ENCODE measurements at regions not wholly inside any gene's neighbourhood (a gene's known extent, or its start where the extent isn't known, plus 50 kb on each side); places are given as distances from the start of the nearest gene placed in this dataset.

- TF ChIP-seq SIRT6 (IDR thresholded peaks at IDR 0.05; ENCODE audit: low read length) = no peak
- TF ChIP-seq CHD7 (IDR thresholded peaks at IDR 0.05; ENCODE audit: insufficient replicate concordance, low read length) = no peak
- TF ChIP-seq EGR1 (IDR thresholded peaks at IDR 0.05; ENCODE audit: borderline replicate concordance, low read depth, low read length) = no peak
- TF ChIP-seq CBX5 (IDR thresholded peaks at IDR 0.05; ENCODE audit: low read depth, low read length) = no peak
- TF ChIP-seq CREB1 (IDR thresholded peaks at IDR 0.05) = no peak
- TF ChIP-seq KDM5A (IDR thresholded peaks at IDR 0.05; ENCODE audit: low read length) = no peak
- TF ChIP-seq HDAC2 (IDR thresholded peaks at IDR 0.05; ENCODE audit: borderline replicate concordance in 1 of 2, low read depth in 2 of 2, low read length in 2 of 2) = no peak
- no peak for TF ChIP-seq MAX (IDR thresholded peaks at IDR 0.05)
Measured at GRCh38 chr2:16046649-16047048, 106.3 kb downstream of the MYCN start (continued).

All from H1 (cell line).